ENCODE measurements at regions not wholly inside any gene's neighbourhood (a gene's known extent, or its start where the extent isn't known, plus 50 kb on each side); places are given as distances from the start of the nearest gene placed in this dataset.
"Not testable (repeated sequence)": the region's sequence is repeated elsewhere in the genome, so short reads cannot be mapped to it uniquely, and the experiment has no call there.

DNA sequence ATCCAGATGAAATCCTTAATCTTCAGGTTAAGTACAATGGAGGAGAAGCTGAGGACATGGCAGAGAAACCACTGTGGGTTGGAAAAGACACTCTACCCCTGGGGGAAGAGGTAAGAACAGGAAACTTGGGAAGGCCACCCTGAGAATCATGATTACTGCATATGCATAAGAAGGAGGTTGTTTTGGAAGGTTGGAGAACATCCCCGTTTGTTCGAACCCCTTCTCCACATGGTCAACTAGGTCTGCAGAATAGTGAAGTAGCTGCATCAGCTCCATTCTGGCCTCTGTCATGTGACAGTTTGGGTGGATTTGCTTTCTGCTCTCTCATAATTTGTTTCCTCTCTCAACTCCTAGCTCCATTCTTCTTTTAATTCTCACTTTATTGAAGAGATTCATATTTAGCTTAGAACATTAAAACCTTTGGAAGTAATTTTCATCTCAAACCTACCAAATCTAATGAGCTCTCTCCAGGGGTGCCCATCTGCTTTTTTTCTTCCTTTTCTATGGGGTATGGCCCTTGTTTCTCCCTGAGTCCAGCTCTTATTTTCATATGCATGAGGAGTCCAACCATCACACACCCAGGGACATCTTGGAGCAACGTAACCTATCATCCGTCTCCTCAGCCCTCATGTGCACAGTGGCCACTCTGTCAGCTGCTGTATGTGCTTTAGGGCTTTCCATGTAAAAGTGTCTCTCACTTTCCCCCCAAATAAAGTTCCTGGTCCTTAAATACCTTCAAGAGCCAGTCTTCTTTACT lies 820.3 kb downstream of the TMEM121 start:
- no peak for DNase-seq

DNA sequence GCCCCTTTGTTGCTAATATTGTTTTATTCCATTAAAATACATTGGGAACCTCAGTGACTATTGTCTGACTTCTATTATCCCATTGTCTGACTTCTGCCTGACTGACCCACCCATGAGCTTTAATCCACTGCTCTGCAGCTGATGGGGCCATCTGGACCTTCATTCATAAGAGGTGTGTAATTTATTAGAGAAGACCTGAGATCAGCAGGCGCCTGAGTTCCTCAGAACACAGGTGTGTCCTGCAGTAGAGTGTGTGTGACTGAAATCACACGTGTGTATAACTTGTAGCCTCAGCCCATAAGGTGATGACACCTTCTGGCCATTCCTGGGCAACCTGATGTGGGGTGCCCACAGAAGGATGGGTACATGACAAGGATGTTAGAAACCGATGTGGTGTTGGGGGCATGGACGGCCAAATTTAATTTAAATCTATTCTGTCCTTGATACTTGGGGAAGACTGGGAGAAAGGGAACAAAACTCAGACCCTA lies 821.0 kb downstream of the TMEM121 start:
- DNase-seq = no peak

DNA sequence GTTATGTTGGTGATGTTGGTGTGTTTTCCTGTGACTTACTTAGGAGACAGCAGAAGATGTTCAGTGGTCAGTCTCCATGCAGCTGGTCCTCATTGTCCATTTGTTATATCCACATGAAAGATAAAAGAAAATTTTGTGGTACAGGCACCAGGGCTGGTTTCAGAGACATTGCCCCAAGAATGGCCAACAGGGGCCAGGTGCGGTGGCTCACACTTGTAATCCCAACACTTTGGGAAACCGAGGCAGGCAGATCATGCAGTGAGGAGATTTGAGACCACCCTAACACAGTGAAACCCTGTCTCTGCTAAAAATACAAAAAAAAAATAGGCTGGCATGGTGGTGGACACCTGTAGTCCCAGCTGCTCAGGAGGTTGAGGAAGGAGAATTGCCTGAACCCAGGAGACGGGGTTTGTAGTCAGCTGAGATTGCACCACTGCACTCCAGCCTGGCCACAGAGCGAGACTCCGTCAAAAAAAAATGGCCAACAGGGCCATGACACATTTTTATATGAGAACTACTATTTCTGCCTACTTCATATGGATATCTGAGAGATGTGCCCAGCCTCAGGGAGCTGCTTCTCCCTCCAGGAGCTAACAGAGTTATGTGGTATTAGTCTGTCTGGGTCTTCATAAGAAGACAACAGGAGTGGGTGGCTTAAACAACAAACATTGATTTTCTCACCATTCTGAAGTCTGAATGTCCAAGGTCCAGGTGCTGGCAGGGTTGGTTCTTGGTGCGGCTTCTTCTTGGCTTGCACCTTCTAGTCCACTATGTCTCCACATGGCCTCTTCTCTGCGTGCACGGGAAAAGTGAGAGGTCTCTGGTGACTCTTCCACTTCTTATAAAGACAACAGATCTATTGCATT lies 821.7 kb downstream of the TMEM121 start:
- no peak for DNase-seq

DNA sequence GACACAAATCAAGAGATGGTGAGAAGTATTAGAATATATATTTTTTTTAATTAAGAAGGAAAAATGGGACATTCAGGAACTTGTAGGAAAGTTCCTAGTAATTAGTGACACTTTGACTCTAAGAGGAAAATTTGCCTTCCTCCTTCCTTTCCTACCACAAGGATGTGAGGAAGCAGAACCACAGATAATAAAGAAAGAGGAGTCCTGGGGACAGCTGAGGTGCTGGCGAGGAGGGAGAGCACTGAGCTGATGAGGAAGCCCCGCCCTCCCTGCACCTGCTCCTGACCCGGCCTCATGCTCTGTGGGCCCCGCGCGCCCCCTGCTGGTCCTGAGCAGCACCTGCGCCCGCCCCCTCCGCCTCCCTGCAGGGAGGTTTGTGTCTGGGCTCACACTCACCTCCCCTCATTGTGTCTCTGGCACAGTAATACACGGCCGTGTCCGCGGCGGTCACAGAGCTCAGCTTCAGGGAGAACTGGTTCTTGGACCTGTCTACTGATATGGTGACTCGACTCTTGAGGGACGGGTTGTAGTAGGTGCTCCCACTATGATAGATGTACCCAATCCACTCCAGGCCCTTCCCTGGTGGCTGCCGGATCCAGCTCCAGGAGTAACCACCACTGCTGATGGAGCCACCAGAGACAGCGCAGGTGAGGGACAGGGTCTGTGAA lies 822.6 kb downstream of the TMEM121 start:
- not testable (repeated sequence) for DNase-seq

DNA sequence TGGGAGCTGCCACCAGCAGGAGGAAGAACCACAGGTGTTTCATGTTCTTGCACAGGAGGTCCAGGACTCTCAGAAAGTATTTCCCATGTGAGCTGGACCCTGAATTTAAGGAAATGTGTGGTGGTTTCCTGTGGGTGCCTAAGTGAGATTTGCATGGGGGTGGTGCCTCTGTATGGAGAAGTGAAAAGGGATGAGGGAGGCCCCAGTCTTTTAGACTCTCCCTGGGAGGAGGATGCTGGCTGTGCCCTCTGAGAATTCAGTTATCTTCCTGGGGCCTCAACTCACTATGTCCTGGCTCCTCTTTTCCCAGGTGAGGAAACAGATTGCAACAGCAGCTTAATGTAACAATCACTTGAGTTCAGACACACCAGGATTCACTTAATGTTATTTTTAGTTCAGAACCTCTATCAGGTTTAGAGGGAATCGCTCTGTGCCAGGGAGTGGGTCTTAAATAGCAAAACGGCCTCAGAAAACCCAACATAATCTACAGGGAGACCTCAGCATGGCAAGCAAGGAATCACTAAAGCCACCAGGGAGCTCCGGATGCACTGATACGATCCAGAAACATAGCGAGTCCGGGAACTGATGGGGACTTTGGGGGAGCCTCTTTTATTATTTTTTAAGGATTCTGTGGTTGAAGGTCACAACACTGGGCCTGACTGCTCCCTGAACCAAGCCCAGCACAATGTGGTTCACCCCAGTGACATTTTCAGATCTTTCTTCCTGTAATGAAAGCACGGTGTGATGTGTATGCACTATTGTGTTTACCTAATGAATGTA lies 823.5 kb downstream of the TMEM121 start:
- not testable (repeated sequence) for DNase-seq

DNA sequence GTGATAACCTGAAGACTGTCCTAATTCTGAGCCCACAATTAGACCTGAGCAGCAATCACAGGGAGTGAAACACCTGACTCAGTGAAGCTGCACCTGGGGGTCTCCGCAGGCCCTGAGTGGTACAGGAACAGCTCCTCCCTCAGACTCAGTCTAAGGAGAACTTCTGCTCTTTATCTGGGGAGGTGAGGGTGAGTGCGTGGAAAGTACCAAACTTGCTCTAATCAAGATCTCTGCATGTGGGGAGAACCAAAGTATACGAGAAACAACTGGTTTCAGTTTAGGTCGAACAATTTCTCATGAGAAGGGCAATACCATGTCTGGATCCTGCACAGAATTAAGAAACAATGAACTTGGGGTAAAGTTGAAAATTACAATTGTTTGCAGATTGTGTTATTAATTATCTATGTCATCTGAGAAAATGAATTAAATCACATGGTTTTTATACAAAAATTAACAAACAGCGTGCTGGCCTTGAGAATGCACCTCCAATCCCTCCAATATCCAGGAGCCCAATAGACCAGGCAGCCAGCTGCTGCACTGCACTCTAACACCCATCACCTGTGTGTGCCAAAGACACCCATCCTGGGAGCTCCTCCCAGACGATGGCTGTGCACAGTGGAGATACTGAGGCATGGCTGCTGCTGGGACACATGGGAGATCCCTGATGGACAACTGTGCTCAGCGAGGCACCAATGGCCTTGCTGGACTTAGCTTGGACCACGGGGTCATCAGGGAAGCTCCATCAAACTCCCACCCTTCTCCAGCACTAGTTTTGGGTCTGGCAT lies 828.8 kb downstream of the TMEM121 start:
- not testable (repeated sequence) for DNase-seq

DNA sequence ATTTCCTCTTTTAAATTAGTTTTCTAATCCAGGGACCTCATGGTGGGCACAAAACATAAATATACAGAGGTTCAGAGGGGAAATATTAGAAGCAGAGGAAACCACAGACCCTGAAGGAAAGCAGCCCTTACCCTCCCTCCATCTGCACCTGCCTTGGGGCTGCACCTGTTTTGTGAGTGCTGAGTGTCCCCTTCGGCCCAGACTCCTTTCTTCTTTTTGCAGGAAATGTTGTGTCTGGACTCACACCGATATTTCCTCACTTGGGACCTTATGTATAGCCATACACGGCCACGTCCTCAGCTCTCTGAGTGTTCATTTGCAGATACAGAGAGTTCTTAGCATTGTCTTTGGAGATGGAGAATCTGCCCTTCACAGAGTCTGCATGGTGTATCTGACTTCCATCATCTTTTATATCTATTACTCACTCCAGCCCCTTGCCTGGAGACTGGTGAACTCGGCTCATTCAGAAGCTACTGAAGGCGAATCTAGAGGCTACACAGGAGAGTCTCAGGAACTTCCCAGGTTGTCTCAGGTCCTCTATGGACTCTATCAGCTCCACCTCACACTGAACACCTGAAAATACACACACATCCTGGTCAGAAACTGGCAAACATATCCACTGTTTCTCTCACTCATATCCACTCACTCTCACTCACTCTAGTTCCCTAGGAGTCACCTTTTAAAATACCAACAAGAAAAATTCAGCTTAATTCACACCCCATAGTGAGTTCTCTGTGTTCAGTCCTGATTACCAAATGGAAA lies 829.7 kb downstream of the TMEM121 start:
- DNase-seq = not testable (repeated sequence)

DNA sequence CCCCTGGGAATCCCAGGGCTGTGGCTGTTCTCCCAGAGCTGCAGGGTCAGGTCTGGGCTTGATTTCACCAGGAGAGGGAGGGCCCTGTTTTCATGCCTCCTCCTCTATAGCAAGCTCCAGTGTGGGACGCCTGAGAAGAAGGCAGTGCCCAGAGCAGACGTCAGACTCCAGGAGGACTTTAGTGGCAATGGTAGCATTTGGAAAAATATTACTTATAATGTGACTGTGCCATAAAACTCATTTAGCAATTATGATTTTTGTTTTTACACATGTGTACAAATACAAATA lies 830.2 kb downstream of the TMEM121 start:
- DNase-seq = not testable (repeated sequence)

DNA sequence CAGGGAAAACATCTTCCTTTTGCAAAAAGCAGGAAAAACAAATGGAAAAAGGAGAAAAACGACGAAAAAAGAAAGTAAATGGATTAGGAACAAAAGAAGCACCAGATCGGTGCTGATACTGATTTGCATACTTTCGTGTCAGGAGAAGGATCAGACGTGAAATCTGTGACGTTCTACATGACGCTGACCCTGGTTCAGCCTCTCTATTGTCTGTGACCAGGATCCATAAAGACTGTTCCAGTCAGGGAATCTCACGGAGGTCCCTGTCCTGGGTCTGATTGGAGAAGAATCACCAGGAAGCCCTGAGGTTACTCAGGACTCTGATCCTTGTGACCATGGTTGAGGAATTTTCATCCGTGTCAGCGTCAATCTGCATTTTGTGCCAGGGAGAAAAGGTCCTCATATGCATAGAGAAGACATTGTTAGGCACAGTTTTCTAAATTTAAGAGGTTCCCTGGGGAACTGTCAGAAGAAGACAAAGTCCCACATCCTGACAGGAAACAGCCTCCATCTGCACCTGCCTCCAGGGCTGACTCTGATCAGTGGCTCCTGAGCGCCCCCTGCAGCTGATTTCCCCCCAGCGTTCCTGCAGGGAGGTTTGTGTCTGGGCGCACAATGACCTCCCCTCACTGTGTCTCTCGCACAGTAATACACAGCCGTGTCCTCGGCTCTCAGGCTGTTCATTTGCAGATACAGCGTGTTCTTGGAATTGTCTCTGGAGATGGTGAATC lies 832.9 kb downstream of the TMEM121 start:
- not testable (repeated sequence) for DNase-seq

DNA sequence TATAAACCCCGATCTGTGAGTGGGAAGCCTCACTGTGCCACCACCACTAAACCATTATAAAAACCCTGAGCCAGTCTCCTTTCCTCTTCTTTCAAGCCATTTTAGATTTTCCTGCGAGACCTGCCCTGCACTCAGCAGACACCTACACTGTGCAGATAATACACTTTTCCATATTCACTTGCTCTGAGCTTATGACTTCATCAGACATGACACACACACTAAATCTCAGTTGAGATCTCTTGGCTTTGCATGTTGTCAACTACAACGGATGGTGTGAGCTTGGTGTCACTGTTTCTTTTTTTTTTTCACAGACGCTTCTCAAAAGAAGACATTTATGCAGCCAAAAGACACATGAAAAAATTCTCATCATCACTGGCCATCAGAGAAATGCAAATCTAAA lies 839.0 kb downstream of the TMEM121 start:
- not testable (repeated sequence) for DNase-seq

DNA sequence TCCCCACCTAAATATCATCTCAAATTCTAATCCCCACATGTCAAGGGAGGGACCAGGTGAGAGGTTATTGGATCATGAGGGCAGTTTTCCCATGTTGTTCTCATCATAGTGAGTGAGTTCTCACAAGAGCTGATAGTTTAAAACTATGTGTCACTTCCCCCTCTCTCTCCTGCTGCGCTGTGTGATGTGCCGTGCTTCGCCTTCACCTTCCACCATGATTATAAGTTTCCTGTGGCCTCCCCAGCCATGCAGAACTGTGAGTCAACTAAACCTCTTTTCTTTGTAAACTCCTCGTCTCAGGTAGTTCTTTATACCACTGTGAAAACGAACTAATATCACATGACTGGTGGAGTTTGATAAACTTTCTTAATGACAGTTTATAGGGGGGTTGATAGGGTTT lies 839.5 kb downstream of the TMEM121 start:
- not testable (repeated sequence) for DNase-seq

DNA sequence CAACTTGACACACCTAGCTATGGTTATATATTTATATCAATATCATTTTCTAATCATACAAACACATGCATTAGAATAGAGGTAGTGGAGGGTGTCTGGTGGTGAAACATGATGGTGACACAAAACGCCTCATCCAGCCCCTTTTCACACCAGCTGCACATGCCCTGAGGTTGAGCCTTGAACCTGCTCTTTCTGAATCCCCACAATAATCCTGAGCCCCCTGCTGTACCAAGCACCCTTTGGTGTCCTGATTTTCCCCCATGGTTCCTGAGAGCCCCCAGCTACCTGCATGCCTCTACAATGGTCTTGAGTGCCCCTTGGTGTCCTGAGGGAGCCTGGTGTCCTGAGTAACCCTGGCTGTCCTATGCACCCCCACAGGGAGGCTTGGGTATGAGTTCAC lies 840.6 kb downstream of the TMEM121 start:
- not testable (repeated sequence) for DNase-seq

DNA sequence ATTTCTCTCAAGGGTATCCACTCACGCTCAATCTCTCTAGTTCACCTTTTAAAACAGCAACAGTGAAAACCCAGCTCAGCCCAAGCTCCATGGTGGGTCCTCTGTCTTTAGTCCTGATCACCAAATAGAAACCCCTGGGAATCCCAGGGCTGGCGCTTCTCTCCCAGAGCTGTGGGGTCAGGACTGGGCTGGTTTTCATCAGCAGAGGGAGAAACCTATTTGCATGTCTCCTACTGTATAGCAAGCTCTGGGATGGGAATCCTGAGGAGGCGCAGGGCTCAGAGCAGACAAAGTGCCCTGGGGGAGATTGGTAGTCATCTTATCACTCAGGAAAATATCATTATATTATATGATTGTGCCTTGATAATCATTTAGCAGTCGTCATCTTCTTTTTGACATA lies 843.1 kb downstream of the TMEM121 start:
- DNase-seq = not testable (repeated sequence)

DNA sequence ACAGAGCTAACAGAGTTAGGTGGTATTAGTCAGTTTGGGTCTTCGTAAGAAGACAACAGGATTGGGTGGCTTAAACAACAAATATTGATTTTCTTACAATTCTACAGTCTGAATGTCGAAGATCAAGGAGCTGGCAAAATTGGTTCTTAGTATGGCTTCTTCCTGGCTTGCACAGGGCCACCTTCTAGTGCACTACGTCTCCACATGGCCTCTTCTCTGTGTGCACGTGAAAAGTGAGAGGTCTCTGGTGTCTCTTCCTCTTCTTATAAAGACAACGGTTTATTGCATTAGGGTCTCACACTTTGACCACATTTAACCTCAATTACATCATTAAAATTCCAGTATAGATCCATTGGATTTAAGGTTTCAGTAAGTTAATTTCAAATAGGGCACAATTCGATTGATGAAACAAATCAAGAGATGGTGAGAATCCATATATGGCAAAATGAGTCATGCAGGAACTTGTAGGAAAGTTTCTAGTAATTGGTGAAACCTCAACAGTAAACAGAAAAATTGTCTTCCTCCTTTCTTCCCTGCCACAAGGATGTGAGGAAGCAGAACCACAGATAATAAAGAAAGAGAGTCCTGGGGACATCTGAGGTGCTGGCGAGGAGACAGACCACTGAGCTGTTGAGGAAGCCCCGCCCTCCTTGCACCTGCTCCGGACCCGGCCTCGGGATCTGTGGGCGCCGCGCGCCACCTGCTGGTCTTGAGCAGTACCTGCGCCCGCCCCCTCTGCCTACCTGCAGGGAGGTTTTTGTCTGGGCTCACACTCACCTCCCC lies 846.7 kb downstream of the TMEM121 start:
- DNase-seq = no peak

DNA sequence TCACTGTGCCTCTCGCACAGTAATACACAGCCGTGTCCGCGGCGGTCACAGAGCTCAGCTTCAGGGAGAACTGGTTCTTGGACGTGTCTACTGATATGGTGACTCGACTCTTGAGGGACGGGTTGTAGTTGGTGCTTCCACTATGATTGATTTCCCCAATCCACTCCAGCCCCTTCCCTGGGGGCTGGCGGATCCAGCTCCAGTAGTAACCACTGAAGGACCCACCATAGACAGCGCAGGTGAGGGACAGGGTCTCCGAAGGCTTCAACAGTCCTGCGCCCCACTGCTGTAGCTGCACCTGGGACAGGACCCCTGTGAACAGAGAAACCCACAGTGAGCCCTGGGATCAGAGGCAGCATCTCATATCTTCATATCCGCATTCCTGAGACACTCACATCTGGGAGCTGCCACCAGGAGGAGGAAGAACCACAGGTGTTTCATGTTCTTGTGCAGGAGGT lies 847.3 kb downstream of the TMEM121 start:
- DNase-seq = not testable (repeated sequence)

DNA sequence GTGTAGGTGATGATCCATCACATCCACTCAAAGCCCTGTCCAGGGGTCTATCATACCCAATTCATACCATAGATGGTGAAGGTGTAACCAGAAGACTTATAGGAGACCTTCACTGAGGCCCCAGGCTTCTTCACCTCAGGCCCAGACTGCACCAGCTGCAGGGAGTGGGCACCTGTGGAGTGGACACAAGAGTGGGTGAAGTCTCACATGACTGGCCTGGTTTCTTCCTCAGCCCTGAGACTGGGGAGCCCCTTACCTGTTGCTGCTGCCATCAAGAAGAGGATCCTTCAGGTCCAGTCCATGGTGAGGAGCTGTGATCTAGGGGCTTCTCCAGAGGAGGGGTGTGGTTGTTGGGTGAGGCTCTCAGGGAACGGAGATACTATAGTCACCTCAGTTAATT lies 851.0 kb downstream of the TMEM121 start:
- DNase-seq = no peak

DNA sequence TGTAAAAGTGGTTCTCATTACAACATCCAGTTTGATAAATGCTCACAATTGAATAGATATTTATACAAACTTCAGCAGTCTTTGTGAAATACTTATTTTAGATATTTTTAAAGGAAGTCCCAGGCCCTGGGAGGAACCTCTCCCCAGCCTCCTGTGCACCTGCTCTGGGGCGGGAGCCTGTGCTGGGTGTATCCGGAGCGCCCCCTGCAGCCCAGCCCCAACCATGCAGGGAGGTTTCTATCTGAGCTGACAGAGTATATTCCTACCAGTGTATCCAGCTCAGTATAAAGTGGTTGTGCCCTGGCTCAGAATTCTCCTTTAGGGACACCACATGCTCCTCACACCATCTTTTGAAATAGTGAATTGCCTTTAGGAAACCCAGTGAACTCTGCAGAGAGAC lies 851.8 kb downstream of the TMEM121 start:
- DNase-seq = no peak

DNA sequence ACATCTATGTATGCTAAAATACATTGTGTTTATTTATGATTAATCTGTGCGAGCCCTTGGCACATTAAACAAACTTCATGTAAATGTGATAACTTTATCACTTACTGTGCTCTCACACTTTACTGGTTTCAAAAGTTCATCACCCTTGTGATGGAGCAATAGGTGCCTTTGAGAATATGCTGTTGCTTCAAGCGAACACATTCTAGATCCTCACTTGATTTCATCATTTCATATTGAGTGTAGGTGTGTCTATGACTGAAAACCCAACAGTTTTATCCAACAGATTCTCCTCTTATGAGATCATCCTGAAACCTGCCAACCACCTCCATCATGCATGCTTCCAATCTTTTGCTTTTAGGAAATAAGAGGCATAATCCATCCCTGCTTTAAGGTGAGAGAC lies 854.4 kb downstream of the TMEM121 start:
- no peak for DNase-seq

DNA sequence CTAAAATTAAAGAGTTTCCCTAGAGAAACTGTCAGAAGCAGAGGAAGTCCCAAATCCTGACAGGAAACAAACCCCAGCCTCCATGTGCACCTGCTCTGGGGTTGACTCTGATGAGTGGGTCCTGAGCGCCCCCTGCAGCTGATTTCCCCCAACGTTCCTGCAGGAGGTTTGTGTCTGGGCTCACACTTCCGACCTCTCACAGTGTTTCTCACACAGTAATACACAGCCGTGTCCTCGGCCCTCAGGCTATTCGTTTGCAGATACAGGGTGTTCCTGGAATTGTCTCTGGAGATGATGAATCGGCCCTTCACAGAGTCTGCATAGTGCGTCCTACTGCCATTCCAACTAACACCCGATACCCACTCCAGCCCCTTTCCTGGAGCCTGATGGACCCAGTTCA lies 862.8 kb downstream of the TMEM121 start:
- DNase-seq = not testable (repeated sequence)

Data from left hindlimb (tissue), 1 donor.